ENCODE measurements at regions not wholly inside any gene's neighbourhood (a gene's known extent, or its start where the extent isn't known, plus 50 kb on each side); places are given as distances from the start of the nearest gene placed in this dataset.

DNA sequence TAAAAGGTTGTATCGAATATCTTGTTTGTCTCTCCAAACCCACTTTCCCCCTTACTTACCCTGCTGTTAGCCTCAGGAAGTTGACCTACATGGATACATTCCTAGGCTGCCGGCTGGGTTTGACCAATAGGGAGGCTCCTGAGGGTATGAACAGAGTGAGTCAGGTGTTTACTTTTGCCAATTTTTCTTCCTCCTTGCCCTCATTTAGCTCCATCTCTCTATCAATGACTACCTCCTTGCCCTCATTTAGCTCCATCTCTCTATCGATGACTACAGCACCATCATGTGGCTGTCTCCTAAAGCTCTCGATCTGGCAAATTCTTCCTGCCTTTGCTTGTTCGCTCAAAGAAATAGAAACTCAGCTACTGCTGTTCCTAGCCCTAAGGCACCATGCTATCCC lies 571.9 kb upstream of the CRIM1 start:
- TF ChIP-seq, protein P1, sequence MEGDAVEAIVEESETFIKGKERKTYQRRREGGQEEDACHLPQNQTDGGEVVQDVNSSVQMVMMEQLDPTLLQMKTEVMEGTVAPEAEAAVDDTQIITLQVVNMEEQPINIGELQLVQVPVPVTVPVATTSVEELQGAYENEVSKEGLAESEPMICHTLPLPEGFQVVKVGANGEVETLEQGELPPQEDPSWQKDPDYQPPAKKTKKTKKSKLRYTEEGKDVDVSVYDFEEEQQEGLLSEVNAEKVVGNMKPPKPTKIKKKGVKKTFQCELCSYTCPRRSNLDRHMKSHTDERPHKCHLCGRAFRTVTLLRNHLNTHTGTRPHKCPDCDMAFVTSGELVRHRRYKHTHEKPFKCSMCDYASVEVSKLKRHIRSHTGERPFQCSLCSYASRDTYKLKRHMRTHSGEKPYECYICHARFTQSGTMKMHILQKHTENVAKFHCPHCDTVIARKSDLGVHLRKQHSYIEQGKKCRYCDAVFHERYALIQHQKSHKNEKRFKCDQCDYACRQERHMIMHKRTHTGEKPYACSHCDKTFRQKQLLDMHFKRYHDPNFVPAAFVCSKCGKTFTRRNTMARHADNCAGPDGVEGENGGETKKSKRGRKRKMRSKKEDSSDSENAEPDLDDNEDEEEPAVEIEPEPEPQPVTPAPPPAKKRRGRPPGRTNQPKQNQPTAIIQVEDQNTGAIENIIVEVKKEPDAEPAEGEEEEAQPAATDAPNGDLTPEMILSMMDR (conservative IDR thresholded peaks at IDR 0.05; ENCODE audit: low read length) = no peak
- TF ChIP-seq EZH2phosphoT487 (IDR thresholded peaks at IDR 0.05; ENCODE audit: borderline replicate concordance) = no peak
